Endometrium (tissue), 2 donors: ENCODE measurements at regions not wholly inside any gene's neighbourhood (a gene's known extent, or its start where the extent isn't known, plus 50 kb on each side); places are given as distances from the start of the nearest gene placed in this dataset.

Experiments
- FAIRE-seq: peaks from 2 replicates; lab custom pipeline; 2012; peaks lifted over from hg19 to GRCh38; lab: Jason Lieb, UNC
- donor health status: control.
- donor health status: control.

GRCh38 chr12:93134893-93135285, 205.8 kb upstream of the EEA1 start:
- no peak for FAIRE-seq

DNA sequence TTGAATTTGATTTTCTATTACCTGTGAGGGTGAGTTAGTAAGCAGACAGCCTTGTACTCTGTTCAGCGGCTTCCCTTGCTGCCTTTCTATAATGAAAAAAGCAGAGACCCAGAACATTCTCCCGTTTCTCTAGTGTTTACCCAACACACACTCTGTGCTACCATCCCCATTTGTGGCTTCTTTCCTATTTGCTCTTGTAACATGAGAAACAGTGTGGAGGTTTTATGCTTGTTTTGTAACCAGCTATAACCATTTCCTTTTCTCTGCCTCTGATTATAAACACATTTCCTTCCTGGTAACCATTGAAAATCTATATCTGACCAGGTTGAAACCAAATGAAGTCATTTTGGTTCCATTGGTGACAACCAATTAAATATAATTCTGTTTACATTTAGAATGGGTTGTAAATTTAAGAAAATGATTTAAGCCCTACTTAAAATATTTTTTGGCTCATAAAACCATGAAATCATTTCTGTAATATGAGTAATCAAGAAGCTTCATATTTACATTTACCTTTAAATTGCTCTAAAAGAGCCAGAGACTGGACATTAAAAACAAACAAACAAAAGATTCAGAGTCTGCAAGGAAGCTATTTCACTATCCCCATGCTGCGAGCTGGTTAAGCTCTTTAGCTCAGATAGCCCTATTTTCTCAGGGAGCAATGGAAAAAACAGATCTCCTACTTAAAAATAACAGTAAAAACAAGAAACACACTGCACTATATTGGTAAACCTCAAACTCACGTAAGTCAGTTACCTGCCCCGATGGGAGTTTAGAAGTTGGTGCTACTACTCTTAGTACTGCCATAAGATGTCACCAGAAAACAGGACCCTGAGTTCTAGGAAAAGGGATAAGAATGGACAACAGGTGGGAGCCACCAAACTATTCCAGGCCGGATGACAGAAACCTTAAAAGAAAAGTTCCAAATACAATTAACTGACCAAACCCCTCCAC, 206.5 kb upstream of the EEA1 start:
- FAIRE-seq: no peak

GRCh38 chr12:93136253-93137055, 207.4 kb upstream of the EEA1 start:
- FAIRE-seq: no peak

- no peak for FAIRE-seq
These were observed 208.8 kb upstream of the EEA1 start for GRCh38 chr12:93137656-93138612.

- FAIRE-seq: no peak
These were observed 210.1 kb upstream of the EEA1 start for GRCh38 chr12:93139028-93139665.

DNA sequence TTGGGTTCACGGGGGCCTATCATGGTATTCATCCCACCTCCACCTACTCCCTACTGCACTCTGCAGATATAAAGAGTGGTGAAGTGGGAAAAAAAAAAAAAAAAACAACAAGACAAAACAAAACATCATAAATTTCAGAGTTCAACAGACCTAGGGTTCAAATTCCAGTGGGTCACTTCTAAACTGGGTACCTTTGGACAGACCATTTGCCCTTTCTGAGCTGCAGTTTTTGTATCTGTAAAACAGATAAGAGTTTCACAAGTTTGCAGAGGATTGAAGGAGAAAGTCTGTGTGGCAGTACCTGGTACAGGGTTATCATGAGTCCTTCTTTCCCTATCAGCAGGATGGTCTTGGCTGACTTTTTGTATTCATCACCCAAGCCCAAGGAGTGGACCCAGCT, 211.2 kb upstream of the EEA1 start:
- no peak for FAIRE-seq

DNA sequence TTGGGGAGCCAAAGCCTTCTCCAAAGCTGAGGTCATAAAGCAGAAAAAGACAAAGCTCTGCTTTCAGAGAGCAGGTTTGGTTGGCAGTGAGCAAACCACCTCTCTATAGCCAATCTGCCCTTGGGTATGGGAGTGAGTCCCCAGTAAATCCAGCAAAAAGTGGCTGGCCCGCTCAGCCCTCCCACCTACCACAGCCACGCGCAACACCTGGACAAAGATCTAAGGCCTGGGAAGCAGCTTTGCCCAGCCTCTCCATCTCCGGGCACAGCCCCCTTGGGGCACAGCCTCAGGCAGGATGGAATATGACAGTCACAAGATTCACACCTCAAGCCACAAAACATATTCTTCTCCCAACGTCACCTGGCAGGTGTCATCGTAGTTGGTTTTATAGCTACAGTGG, 211.7 kb upstream of the EEA1 start:
- no peak for FAIRE-seq

DNA sequence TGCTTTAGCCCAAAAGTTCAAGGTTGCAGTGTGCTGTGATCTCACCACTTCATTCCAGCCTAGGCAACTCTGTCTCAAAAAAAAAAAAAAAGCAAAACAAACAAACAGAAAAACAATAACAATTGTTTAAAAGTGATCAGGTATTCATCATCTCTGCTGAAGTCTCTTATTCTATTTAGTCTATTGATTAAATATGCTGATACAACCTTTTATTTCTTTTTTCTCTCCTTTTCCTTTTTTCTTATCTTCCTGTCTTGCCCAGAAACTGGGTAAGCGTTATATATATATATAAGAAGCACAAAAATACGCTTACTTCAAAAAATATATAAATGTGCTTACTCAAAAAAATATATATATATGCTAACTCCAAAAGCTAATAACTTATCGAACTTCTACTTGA, 213.8 kb upstream of the EEA1 start:
- no peak for FAIRE-seq

GRCh38 chr12:93144109-93144508, 215.0 kb upstream of the EEA1 start:
- FAIRE-seq: no peak

GRCh38 chr12:93145086-93145485, 216.0 kb upstream of the EEA1 start:
- no peak for FAIRE-seq

DNA sequence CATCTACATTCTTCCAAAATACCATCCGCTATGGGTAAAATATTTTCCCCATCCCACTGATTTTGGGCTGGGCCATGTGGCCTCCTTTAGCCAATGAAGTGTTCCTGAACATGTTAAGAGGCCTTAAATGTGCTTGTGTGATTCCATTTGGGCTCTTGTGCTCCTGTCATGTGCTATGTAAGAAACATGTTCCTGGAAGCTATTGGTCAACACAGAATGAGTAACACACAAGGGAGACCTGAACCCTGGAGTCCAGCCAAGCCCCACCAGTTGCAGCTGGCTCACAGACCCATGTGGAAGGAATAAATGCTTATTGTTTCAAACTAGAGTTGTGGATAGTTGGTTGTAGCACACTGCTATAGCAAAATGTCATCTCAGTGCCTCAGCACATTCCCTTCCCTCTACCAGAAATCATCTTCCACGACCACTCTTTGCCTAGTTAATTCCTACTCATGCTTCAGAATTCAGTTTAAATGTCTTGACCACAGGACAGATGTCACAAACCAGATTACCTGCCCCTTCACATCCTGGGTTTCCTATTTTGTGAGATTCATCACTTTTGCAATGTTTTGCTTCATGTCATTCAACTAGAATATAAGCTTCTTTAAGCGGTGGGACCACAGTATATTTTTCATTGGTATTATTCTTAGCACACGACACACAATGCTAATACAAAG, 217.3 kb upstream of the EEA1 start:
- no peak for FAIRE-seq

DNA sequence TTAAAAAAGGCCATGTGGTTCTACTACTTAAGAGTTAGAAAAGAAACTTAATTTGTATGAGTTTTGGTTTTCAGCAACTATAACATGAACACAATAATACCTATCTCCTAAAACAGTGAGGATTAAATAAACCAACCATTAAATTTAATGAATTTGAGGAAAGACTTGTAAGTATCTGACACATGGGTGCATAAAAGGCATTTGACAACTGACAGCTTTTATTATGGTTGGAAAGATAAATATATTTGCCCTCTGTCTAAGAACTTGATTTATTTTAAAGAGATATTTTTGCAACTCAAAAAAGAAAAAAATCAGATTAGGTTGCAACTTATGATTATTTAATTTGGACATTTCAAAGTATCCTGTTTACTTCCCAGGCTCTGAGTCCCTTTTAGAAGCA, 217.9 kb upstream of the EEA1 start:
- no peak for FAIRE-seq

DNA sequence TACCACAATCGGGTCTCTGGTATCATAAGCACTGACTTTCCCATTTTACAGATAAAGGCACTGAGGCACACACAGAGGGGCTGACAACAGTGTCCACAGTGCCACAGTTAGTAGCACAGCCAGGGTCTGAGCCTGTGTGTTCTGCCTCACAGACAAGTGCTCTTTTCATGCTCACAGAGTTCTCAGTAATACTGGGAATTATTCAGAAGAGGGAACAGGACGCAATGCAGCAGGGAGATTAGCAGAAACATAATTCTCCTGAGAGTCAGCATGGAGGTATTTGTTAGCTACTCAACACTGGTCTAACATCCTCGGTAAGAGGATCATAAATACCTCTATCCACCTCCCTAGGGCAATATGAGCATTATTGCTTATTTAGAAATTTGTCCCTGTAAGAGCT, 219.3 kb upstream of the EEA1 start:
- no peak for FAIRE-seq

- FAIRE-seq: no peak
These were observed 220.1 kb upstream of the EEA1 start for GRCh38 chr12:93149229-93149628.

DNA sequence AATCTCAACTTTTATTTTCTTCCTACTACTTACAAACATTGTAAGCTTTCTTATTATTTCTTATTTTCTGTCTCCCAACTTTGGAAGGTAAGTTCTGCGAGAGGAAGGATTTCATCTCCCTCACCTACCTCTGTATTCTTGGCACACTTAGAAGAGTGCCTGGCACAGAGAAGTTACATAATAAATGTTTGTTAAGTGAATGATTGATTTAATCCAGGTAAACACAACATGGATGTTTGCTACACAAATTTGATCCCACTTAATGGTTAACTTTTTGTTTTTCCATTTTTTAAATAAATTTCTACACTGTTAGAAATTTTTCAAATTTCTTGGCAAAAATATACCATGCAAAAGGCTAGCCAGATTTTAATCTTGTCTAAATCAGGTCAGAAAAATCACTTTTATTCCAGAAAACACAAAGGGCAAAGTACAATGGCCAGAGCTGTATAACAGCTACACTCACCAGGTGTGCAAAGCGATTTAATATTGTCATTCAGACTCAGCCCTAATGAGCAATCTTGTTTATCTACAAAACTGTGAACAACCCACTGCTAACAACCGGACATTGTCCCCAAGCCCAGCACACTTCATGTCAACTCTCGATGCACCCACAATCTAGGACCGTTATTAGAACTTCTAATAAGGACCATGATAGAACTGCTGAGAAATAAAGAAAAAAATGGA, 222.1 kb upstream of the EEA1 start:
- FAIRE-seq: no peak

DNA sequence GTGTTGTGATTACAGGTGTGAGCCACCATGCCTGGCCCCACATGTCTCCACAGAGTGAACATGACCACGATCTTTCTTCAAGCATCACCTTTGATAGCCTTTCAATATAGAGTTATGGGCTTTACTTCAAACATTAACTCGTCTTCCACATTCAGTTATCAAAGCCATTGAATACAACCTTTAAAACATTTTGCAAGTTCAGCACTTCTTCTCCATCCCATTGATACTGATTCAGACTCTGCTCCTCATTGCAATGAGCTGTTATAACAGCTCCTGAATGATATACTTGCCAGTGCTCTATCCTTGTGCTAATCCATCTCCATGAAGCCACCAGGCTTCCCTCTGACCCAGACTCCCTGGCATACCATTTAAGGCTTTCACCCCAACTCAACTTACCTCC, 223.5 kb upstream of the EEA1 start:
- no peak for FAIRE-seq

- no peak for FAIRE-seq
These were observed 224.2 kb upstream of the EEA1 start for GRCh38 chr12:93153321-93153720.

- no peak for FAIRE-seq
These were observed 223.5 kb upstream of the NUDT4 start for GRCh38 chr12:93154096-93154728.

DNA sequence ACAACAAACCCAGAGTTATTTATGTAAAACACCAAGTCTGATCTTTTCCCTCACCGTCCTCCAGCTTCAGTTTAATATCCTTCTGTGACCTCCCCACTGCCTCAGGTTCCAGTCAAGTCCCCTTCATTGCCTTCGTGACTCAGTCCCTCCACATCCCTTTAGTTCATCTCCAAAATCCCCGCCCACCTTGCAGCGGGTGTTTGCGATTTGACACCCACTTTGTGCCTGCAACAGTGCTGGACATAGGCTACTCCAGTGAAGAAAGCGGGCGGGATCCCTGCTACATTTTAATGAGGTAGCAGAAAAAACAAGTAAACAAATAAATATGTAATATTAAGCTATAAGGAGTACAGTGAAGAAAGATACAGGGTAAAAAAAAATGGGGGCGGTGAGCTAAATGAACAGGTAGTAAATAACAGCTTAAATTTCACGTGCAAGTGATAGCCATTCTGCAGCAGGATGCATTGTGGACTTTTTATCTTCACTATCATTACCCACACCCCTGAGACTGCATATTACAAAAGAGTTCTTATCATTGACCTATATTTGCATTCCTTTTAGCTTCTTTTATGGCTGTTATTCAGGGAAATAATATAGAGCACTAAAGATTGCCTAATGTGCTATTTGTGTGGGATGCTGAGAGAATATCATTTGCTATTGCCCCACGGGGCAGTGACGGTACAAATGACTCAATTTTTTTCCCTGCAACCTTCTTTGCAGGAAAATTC, 222.8 kb upstream of the NUDT4 start:
- no peak for FAIRE-seq
